ENCODE measurements at regions not wholly inside any gene's neighbourhood (a gene's known extent, or its start where the extent isn't known, plus 50 kb on each side); places are given as distances from the start of the nearest gene placed in this dataset.

DNA sequence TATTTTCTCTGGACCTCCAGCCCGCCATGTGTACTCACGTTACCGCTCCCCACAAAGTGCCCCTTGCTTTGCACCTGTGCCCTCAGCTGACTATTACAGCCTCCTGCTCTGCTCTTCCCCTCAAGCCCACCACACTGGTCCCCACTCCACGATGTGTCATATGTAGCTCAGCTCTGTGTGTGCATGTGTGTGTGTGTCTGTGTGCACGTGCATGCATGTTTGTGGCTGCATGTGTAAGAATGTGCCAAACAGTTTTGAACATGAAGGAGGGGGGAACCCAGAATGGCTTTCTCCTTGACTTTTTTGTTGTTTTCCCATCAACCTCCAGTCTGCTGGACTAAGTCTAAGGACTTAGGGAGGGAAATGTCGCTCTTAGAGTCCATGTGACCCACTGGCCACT lies 54.8 kb upstream of the BTRC start:
- Histone ChIP-seq H3K4me1 (ENCODE audit: insufficient read depth, low read length) (no peaks in the 10 kb centered on the region), H3K27me3 (ENCODE audit: insufficient read depth, low read length) (peaks cover 2% of the 10 kb centered on the region; the same call in 1 of the 2 replicates), H3K18ac (ENCODE audit: insufficient read length, low read depth, low read length) (no peak overlapping the region), H3K4me2 (ENCODE audit: insufficient read depth, insufficient read length, low read length) (no peak overlapping the region), H3K9me3 (ENCODE audit: control insufficient read depth, low read depth, low read length) (no peaks in the 10 kb centered on the region), H3K23me2 (ENCODE audit: insufficient read length, low read depth, low read length, poor library complexity, severe bottlenecking) (no peaks in the 10 kb centered on the region), H3K56ac (ENCODE audit: insufficient read length, low read depth, low read length) (no peak overlapping the region), H2BK5ac (ENCODE audit: insufficient read length, low read length) (no peak overlapping the region), H2AK5ac (ENCODE audit: insufficient read length, low read length) (no peak overlapping the region), H3K27ac (ENCODE audit: insufficient read length, low read depth, low read length) (no peak overlapping the region), H3T11ph (ENCODE audit: low read length) (no peak overlapping the region), H2BK20ac (ENCODE audit: low read depth, low read length, poor library complexity, severe bottlenecking) (no peak overlapping the region), H2AFZ (ENCODE audit: low read length) (no peak overlapping the region), H2BK120ac (ENCODE audit: low read depth, low read length, poor library complexity, severe bottlenecking) (no peak overlapping the region), H3K9ac (ENCODE audit: extremely low read depth, insufficient read length, low read length) (no peak overlapping the region), H3K23ac (ENCODE audit: insufficient read length, low read depth, low read length) (no peak overlapping the region), H4K5ac (ENCODE audit: insufficient read length, low read depth, low read length) (no peak overlapping the region), H3K14ac (ENCODE audit: insufficient read depth, low read length) (no peak overlapping the region; the same call in 1 of the 2 replicates), H4K91ac (ENCODE audit: insufficient read length, low read depth, low read length) (no peak overlapping the region), H2BK12ac (ENCODE audit: insufficient read length, low read depth, low read length) (no peak overlapping the region), H3K79me2 (ENCODE audit: insufficient read depth, low read length) (no peaks in the 10 kb centered on the region), H4K20me1 (ENCODE audit: control insufficient read depth, insufficient read depth, insufficient read length) (peaks cover 2% of the 10 kb centered on the region), H2BK15ac (ENCODE audit: low read depth, low read length) (no peak overlapping the region), H3K4ac (ENCODE audit: low read depth, low read length) (no peak overlapping the region), H3K79me1 (ENCODE audit: insufficient read depth, low read depth, low read length, poor library complexity, severe bottlenecking) (no peaks in the 10 kb centered on the region), H4K8ac (replicated peaks; ENCODE audit: insufficient read length, low read depth, low read length) (no peak overlapping the region)
- no peaks in the 10 kb centered on the region for H3K36me3 Mint-ChIP-seq (ENCODE audit: insufficient read depth in 1 of 3, low read depth in 3 of 3)
- no CpG with 5 or more reads among the region's 6 CpGs for WGBS (ENCODE audit: extremely low coverage, insufficient read length, low lambda C conversion rate)
- TF ChIP-seq, protein P1, sequence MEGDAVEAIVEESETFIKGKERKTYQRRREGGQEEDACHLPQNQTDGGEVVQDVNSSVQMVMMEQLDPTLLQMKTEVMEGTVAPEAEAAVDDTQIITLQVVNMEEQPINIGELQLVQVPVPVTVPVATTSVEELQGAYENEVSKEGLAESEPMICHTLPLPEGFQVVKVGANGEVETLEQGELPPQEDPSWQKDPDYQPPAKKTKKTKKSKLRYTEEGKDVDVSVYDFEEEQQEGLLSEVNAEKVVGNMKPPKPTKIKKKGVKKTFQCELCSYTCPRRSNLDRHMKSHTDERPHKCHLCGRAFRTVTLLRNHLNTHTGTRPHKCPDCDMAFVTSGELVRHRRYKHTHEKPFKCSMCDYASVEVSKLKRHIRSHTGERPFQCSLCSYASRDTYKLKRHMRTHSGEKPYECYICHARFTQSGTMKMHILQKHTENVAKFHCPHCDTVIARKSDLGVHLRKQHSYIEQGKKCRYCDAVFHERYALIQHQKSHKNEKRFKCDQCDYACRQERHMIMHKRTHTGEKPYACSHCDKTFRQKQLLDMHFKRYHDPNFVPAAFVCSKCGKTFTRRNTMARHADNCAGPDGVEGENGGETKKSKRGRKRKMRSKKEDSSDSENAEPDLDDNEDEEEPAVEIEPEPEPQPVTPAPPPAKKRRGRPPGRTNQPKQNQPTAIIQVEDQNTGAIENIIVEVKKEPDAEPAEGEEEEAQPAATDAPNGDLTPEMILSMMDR (conservative IDR thresholded peaks at IDR 0.05): no peak
- H3K4me3 Mint-ChIP-seq: no peak overlapping the region
- peaks cover 7 to 15% of the 10 kb centered on the region in 2 experiments for H3K4me1 Mint-ChIP-seq
- H3K27me3 Mint-ChIP-seq (ENCODE audit: low read depth): peaks cover 81% of the 10 kb centered on the region
- no peaks in the 10 kb centered on the region for H3K9me3 Mint-ChIP-seq
- DNase-seq: no peak
- H3K27ac Mint-ChIP-seq: no peak overlapping the region
